ENCODE measurements at regions not wholly inside any gene's neighbourhood (a gene's known extent, or its start where the extent isn't known, plus 50 kb on each side); places are given as distances from the start of the nearest gene placed in this dataset.

DNA sequence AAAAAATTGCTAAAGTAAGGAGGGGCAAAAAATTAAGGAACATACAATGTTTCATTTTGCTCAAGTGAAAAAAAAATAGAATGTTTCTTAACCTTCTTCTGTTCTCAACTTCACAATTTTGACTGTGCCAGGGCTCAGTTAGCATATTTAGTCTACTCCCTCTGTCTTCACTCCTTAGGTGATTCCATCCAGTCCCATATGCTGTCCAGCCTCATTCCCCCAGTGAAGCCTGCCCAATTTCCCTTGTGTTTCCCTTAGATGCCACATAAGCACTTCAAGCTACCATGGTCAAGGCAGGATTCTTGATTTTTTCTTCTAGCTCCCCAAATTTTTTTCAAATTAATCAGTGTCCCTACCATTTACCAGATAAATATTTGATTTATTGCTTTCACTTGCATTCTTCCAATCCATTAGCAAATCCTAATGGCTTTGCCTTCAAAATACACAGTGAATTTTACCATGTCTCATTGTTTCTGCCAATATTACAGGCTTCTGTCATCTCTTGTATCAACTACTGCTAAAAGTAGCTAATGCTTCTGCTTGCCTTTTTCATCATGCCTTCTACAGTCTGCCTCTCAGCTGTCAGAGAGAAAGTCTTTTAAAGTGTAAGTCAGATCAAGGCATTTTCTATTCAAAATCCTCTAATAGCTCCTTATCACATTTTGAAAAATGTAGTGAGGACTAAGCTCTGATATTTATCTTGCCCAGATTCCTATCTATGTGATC is 166.8 kb downstream of the MACC1 start (continued):
- TF ChIP-seq, protein P1, sequence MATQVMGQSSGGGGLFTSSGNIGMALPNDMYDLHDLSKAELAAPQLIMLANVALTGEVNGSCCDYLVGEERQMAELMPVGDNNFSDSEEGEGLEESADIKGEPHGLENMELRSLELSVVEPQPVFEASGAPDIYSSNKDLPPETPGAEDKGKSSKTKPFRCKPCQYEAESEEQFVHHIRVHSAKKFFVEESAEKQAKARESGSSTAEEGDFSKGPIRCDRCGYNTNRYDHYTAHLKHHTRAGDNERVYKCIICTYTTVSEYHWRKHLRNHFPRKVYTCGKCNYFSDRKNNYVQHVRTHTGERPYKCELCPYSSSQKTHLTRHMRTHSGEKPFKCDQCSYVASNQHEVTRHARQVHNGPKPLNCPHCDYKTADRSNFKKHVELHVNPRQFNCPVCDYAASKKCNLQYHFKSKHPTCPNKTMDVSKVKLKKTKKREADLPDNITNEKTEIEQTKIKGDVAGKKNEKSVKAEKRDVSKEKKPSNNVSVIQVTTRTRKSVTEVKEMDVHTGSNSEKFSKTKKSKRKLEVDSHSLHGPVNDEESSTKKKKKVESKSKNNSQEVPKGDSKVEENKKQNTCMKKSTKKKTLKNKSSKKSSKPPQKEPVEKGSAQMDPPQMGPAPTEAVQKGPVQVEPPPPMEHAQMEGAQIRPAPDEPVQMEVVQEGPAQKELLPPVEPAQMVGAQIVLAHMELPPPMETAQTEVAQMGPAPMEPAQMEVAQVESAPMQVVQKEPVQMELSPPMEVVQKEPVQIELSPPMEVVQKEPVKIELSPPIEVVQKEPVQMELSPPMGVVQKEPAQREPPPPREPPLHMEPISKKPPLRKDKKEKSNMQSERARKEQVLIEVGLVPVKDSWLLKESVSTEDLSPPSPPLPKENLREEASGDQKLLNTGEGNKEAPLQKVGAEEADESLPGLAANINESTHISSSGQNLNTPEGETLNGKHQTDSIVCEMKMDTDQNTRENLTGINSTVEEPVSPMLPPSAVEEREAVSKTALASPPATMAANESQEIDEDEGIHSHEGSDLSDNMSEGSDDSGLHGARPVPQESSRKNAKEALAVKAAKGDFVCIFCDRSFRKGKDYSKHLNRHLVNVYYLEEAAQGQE (IDR thresholded peaks at IDR 0.05; ENCODE audit: unreplicated experiment): no peak
- TF ChIP-seq POLR2AphosphoS5 (IDR thresholded peaks at IDR 0.05; ENCODE audit: low read depth): no peak

DNA sequence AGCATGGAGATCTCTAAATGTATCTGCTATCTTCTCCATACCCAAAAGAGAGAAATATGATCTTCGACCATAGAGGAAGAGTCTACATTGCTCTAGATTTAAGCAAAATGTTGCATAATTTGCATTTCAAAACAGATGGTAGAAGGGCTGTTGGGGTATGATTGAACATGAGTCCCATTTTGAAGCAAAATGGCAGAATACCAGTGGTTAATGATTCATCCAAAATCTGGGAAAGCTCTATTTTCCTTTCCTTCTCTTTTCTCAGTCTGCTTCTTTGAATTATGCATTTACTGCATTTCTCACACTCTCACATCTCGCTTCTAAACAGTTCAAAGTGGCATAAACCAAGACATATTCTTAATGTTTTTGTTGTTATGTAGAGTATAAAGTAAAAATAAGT is 178.5 kb downstream of the MACC1 start:
- H3K36me3 Mint-ChIP-seq (ENCODE audit: low read depth): no peaks in the 10 kb centered on the region
- Histone ChIP-seq H3K9me2 (ENCODE audit: insufficient read depth) (no peaks in the 10 kb centered on the region), H2AFZ (no peak overlapping the region), H3K27ac (ENCODE audit: low read depth) (no peak overlapping the region), H3K36me3 (ENCODE audit: insufficient read depth) (peaks cover 4% of the 10 kb centered on the region; the same call in 1 of the 2 replicates), H3K4me1 (ENCODE audit: insufficient read depth) (peaks cover 21% of the 10 kb centered on the region), H3K4me3 (no peak overlapping the region), H3K4me2 (no peak overlapping the region), H3K79me2 (replicated peaks; ENCODE audit: insufficient read depth) (peaks cover 16% of the 10 kb centered on the region), H3F3A (replicated peaks; ENCODE audit: low read depth) (no peaks in the 10 kb centered on the region), H4K20me1 (replicated peaks; ENCODE audit: insufficient read depth) (no peaks in the 10 kb centered on the region), H3K27me3 (ENCODE audit: insufficient read depth) (no peaks in the 10 kb centered on the region)
- ATAC-seq (no peak), DNase-seq (ENCODE audit: low spot score) (no peak)
- H3K4me3 Mint-ChIP-seq: no peak overlapping the region
- H3K4me1 Mint-ChIP-seq: peaks cover 26% of the 10 kb centered on the region
- no peaks in the 10 kb centered on the region for H3K27me3 Mint-ChIP-seq (ENCODE audit: insufficient read depth, low read depth, poor library complexity)
- no peaks in the 10 kb centered on the region for H3K9me3 Mint-ChIP-seq
- H3K27ac Mint-ChIP-seq: no peak overlapping the region
- TF ChIP-seq EZH2 (IDR thresholded peaks at IDR 0.05; ENCODE audit: low read depth, unreplicated experiment): no peak
- TF ChIP-seq, protein P1 (IDR thresholded peaks at IDR 0.05; ENCODE audit: unreplicated experiment): no peak
- TF ChIP-seq JUNB (IDR thresholded peaks at IDR 0.05; ENCODE audit: unreplicated experiment): no peak
- TF ChIP-seq, protein P2, sequence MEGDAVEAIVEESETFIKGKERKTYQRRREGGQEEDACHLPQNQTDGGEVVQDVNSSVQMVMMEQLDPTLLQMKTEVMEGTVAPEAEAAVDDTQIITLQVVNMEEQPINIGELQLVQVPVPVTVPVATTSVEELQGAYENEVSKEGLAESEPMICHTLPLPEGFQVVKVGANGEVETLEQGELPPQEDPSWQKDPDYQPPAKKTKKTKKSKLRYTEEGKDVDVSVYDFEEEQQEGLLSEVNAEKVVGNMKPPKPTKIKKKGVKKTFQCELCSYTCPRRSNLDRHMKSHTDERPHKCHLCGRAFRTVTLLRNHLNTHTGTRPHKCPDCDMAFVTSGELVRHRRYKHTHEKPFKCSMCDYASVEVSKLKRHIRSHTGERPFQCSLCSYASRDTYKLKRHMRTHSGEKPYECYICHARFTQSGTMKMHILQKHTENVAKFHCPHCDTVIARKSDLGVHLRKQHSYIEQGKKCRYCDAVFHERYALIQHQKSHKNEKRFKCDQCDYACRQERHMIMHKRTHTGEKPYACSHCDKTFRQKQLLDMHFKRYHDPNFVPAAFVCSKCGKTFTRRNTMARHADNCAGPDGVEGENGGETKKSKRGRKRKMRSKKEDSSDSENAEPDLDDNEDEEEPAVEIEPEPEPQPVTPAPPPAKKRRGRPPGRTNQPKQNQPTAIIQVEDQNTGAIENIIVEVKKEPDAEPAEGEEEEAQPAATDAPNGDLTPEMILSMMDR (conservative IDR thresholded peaks at IDR 0.05; ENCODE audit: low read depth in 2 of 2): no peak
- TF ChIP-seq CREB1 (CRISPR knock-in tag; IDR thresholded peaks at IDR 0.05; ENCODE audit: low read depth): no peak
- TF ChIP-seq, protein P3, sequence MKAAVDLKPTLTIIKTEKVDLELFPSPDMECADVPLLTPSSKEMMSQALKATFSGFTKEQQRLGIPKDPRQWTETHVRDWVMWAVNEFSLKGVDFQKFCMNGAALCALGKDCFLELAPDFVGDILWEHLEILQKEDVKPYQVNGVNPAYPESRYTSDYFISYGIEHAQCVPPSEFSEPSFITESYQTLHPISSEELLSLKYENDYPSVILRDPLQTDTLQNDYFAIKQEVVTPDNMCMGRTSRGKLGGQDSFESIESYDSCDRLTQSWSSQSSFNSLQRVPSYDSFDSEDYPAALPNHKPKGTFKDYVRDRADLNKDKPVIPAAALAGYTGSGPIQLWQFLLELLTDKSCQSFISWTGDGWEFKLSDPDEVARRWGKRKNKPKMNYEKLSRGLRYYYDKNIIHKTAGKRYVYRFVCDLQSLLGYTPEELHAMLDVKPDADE (IDR thresholded peaks at IDR 0.05): no peak

All from GM23338 (cell line).